GM19452 (cell line): ENCODE measurements at regions not wholly inside any gene's neighbourhood (a gene's known extent, or its start where the extent isn't known, plus 50 kb on each side); places are given as distances from the start of the nearest gene placed in this dataset.
"Not testable (repeated sequence)": the region's sequence is repeated elsewhere in the genome, so short reads cannot be mapped to it uniquely, and the experiment has no call there.

Experiments used
- ATAC-seq: cut with Tn5 transposase; IDR thresholded peaks from one replicate; pipeline ENCODE4 v1.9.1; 2021; ENCODE audit not compliant: unreplicated experiment

DNA sequence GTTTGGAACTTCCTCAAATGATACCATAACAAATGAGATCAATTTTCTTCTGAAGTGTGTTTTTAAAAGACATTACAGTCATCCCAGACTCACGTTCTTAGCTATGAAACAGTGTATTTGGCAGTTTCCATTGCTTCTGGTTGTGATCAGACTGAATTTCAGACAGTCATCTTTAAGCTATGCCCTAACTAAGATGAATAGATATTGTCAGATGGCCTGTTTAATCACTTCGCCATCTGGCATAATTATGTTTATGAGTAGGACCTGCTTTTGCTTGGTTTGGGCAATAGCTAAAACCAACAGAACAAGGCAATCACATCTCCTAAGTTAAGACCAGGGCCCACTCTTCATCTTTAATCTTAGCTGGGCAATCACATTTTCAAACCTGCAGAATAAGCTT, 313.1 kb downstream of the SV2B start:
- no peak for ATAC-seq

GRCh38 chr15:91414124-91414523, 314.1 kb downstream of the SV2B start:
- ATAC-seq = no peak

DNA sequence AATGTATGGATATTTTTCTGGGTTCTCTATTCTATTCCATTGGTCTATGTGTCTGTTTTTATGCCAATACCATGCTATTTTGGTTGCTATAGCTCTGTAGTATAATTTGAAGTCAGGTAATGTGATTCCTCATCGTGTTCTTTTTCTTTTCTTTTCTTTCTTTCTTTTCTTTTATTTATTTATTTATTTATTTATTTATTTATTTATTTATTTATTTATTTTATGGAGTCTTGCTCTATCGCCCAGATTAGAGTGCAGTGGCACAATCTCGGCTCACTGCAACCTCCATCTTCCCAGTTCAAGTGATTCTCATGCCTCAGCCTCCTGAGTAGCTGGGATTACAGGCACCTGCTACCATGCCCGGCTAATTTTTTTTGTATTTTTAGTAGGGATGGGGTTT, 315.2 kb downstream of the SV2B start:
- not testable (repeated sequence) for ATAC-seq

DNA sequence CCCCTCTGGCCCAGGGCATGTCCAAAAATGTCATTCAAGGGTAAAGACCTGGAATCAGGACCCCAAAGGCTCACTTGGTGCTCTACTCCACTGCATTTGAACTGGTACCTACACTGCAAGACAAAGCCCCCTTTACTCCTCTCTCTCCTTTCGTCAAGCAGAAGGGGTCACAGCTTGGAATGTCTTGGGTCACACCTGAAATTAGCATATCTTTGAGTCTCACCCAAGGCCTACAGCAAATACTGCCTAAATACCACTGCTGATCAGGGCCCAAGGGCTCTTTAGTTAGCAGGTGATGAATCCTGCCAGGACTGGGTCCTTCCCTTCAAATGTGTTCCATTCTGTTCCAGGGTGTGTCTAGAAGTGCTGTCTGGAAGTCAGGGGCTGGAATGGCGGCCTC, 320.6 kb downstream of the SV2B start:
- ATAC-seq = no peak

DNA sequence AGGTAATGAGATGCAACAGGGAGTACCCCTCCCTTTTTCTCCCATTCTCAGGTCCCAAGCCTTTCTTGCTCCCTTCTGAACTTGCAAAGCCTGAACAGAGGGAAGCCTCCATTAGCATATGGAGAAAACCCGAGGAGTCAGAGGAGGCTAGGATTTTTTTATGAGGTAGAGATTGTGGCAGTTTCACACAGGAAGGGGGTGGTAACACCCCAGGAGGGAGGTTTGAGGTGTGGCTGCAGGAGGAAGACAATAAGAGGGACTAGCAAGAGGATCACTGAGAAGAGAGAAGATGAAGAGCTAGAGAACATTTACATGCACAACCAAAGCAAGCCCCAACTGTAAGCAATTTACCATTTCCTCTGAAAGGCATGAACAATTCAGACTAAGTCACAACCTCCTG, 322.7 kb downstream of the SV2B start:
- ATAC-seq = no peak

DNA sequence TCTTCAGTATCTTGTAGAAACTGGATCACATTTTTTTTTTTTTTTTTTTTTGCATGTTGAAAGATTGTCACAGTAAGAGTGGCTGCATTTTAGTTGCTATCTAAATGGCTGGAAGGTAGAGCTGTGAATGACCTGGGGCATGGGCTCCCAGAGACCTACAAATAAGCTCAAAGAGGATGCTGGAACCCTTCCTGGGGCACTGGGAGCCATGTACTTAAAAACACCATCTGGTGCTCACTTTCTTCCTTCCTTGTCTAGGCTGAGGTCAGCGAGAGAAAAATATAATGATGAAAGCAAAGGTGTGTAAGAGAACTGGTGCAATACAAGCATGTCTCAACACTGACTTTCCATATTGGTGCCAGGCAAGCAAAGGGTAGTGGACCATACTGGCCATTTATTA, 323.9 kb downstream of the SV2B start:
- ATAC-seq = no peak

- no peak for ATAC-seq
Measured at GRCh38 chr15:91426412-91426811, 326.4 kb downstream of the SV2B start.

DNA sequence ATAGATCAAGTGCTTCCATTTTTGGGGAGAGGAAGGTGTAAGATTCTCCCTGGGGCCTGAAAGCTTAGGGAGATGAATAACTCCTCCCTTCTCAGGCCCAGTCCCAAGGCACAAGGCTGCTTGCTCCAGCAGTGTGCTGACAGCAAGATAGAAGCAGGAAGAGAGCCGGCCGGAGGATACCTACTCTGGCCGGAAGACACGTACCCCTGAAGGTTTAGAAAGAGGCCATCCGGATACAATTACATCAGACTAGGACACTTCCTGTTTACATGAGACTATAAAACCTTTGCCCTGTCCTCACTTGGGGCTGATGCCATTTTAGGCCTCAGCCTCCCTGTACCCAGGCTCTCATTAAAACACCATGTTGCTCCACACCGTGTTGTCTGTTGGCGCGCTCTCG, 329.9 kb downstream of the SV2B start:
- no peak for ATAC-seq

- no peak for ATAC-seq
Measured at GRCh38 chr15:91431041-91431715, 331.1 kb downstream of the SV2B start.

DNA sequence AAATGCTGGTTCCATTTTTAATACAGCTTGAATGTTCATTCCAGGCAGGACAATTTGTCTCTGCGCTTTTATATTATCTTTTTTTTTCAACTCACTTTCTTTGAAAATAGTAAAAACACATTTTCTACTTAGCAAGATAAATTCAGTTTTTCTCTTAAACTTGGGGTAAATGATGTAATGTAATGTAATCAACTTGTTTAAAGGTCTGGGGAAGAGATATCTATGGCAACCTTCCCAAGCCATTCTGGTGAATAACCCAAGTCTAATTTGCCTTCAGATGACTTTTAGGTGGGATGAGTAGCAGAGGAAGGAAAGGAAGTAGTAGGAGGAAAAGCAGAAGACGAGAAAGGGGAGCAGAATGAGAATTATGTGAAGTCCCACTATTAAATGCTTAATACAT, 335.1 kb downstream of the SV2B start:
- ATAC-seq = no peak

DNA sequence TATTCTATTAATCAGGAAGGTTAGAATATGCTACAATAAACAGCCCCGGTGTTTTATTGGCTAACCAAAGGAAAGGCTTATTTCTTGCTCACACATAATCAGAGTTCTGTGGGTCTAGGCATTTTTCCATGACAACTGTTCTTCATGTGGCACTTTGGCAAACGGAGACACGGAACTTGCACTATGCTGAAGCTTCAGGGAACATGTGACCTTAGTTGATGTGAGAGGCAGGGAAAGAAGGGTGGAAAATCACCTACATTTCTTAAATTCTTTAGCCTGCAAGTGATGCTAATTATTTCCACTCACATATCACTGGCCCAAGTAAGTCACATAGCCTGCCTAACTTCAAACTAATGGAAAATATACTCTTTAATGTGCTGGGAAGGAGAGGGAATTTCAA, 344.6 kb downstream of the SV2B start:
- ATAC-seq = no peak

DNA sequence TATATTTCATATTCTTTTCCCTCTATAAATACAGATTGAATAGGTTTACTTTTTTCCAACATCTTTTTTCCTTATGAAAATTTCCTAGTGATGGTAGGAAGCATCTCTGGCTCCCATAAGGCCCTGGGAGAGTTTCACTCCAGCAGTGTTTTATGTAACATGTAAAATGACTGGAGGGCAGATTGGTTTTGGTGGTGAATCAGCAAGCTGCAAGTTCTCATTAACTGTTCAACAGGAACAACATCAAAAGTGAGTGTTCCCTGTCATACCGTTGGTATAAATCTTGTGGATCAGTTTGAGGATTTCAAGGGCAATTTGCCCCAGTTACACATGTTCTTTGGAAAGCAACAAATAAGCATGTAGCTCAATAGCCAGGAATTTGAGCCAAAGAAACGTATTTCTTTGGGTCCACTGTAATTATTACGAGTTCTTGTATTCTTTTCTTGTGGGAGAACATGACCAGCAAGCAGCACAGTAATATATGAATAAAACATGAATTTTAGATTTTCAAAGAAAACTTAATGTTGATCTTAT, 345.7 kb downstream of the SV2B start:
- ATAC-seq = no peak

DNA sequence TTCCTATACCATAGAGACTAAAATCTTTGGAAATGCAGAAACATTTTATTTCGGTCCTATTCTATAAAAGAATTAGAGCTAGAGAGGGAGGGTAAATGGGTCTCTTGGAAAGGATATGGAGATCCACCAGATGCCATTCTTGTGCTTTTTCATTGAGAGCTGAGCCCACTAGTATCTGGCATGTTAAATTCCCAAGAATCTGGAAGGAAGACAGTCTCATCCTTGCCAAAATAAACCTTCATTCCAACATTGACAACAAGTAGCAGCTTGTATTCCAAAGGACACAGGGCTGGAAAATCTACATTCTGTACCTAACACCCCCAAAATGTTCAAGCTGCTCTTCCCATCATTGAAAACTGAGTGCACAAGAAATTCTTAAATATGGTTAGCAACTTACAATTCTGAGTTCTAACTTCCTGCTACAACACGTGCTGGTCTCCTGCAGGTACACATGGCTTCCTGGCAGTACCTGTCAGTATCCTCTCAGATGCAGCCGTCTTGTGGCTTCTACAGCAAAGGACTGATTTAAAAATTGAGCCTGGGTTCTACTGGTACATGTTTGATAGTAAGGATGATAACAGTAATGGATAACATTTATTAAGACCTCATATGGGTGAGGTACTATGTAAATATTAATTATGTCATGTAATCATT, 348.1 kb downstream of the SV2B start:
- ATAC-seq = no peak

GRCh38 chr15:91453376-91453775, 353.3 kb downstream of the SV2B start:
- not testable (repeated sequence) for ATAC-seq

- ATAC-seq = no peak
Measured at GRCh38 chr15:91456251-91456718, 356.2 kb downstream of the SV2B start.

- no peak for ATAC-seq
Measured at GRCh38 chr15:91456921-91457320, 356.9 kb downstream of the SV2B start.

- no peak for ATAC-seq
Measured at GRCh38 chr15:91461377-91461776, 361.3 kb downstream of the SV2B start.

DNA sequence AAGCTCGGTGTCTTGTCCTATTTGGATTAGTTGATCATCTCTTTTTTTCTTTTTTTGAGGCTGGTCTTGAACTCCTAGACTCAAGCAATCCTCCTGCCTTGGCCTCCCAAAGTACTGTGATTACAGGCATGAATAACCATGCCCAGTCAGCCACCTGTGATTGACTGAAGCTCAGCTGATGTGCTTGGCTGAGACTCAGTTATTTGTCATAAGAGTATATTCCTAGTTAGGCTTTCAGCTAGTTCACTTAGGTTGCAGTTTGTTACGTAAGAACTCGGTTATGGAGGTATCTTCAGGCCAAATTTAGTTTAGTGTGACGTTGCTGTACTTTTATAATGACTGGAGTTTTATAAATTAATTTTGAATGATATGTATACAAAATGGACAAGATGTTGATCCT, 365.0 kb downstream of the SV2B start:
- no peak for ATAC-seq

DNA sequence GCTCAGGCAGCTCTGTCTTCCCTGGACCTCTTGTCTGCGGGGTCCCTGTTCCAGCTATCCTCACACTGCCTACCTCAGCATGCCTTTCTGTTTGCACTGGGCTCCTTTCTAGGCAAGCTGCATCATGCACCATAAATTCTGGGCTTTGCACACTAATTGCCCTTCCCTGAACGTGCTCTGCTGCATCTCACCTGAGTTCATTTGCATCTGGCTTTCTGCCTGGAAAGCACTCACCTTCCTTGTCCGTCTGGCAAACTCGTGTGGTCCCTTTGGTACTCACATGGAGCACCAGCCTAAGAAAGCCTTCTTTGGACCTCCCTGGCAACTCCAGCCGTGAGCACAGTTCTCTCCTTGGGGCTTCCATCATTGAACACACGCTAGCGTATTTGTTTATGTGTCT, 365.6 kb downstream of the SV2B start:
- no peak for ATAC-seq

- no peak for ATAC-seq
Measured at GRCh38 chr15:91468871-91469580, 369.0 kb downstream of the SV2B start.

- ATAC-seq = no peak
Measured at GRCh38 chr15:91469632-91470567, 369.8 kb downstream of the SV2B start.
